Hepatocyte (in vitro differentiated cells): ENCODE measurements at regions not wholly inside any gene's neighbourhood (a gene's known extent, or its start where the extent isn't known, plus 50 kb on each side); places are given as distances from the start of the nearest gene placed in this dataset. TPM values are rescaled to one million over a fixed set of nuclear protein-coding genes. Genes with fewer than 3 reads are reported as not detected.

Source experiments
- DNase-seq: peaks from one replicate; pipeline ENCODE4 v3.0.0-alpha.2; 2016; ENCODE audit warnings: low spot score
- H2AFZ ChIP-seq: fragments of 200-600 bp; sonication (generic); 2 replicates; pipeline ENCODE4 v1.6.0; 2016; ENCODE audit warnings: antibody characterized with exemption, mild to moderate bottlenecking
- H3K27ac ChIP-seq: fragments of 200-600 bp; sonication (generic); 2 replicates; pipeline ENCODE4 v1.5.1; 2016; ENCODE audit warnings: mild to moderate bottlenecking
- H3K27me3 ChIP-seq: fragments of 200-600 bp; sonication (generic); 2 replicates; pipeline ENCODE4 v1.6.1; 2016
- H3K36me3 ChIP-seq: fragments of 200-600 bp; sonication (generic); replicated peaks from 2 replicates; pipeline ENCODE4 v1.5.1; 2016; ENCODE audit warnings: low read depth; ENCODE audit not compliant: insufficient read depth
- H3K4me1 ChIP-seq: fragments of 200-600 bp; sonication (generic); 2 replicates; pipeline ENCODE4 v1.5.1; 2016; ENCODE audit warnings: mild to moderate bottlenecking, moderate library complexity; ENCODE audit not compliant: insufficient read depth
- H3K4me2 ChIP-seq: fragments of 200-600 bp; sonication (generic); 2 replicates; pipeline ENCODE4 v1.6.0; 2016
- H3K4me3 ChIP-seq: fragments of 200-600 bp; sonication (generic); 2 replicates; pipeline ENCODE4 v1.5.1; 2016; ENCODE audit warnings: mild to moderate bottlenecking
- H3K79me2 ChIP-seq: fragments of 200-600 bp; sonication (generic); 2 replicates; pipeline ENCODE4 v1.6.0; 2017; ENCODE audit warnings: mild to moderate bottlenecking
- H3K9me2 ChIP-seq: fragments of 200-600 bp; sonication (generic); replicated peaks from 2 replicates; pipeline ENCODE4 v1.6.0; 2017; ENCODE audit warnings: mild to moderate bottlenecking; ENCODE audit not compliant: insufficient read depth
- H3K9me3 ChIP-seq: fragments of 200-600 bp; sonication (generic); 2 replicates; pipeline ENCODE4 v1.5.1; 2016; ENCODE audit warnings: low read depth, mild to moderate bottlenecking
- H4K20me1 ChIP-seq: fragments of 200-600 bp; sonication (generic); 2 replicates; pipeline ENCODE4 v1.6.0; 2016; ENCODE audit warnings: mild to moderate bottlenecking; ENCODE audit not compliant: insufficient read depth, poor library complexity, severe bottlenecking
- CTCF ChIP-seq: fragments of 200-600 bp; sonication (generic); IDR thresholded peaks from 2 replicates; pipeline ENCODE4 v1.5.1; 2016; ENCODE audit warnings: antibody characterized with exemption, mild to moderate bottlenecking; ENCODE audit not compliant: poor library complexity
- EZH2 ChIP-seq: fragments of 200-600 bp; sonication (generic); IDR thresholded peaks from 2 replicates; pipeline ENCODE4 v1.6.1; 2016; ENCODE audit warnings: antibody characterized with exemption, mild to moderate bottlenecking, borderline replicate concordance
- EZH2phosphoT487 ChIP-seq: fragments of 200-600 bp; sonication (generic); IDR thresholded peaks from one replicate; pipeline ENCODE4 v1.6.1; 2018; ENCODE audit warnings: antibody characterized with exemption, mild to moderate bottlenecking, low read depth, moderate library complexity; ENCODE audit not compliant: unreplicated experiment, severe bottlenecking
- WGBS: methylation state at CpG from one replicate; pipeline ENCODE4 v1.1.6; 2016; ENCODE audit warnings: low lambda C conversion rate; ENCODE audit errors: missing lambda C conversion rate; 5-methylcytosine and 5-hydroxymethylcytosine counted together
- small RNA-seq: library from RNA; depleted of rRNA; stranded (forward); fragments of <200 nt; gene quantifications from one replicate; pipeline ENCODE3, GENCODE V24; 2014

GRCh38 chr10:52853704-52854103, 81.1 kb upstream of the MBL2 start:
- no peaks in the 10 kb centered on the region for H4K20me1 ChIP-seq
- no peaks in the 10 kb centered on the region for H3K9me2 ChIP-seq
- 96% methylated on average over 4 of the region's 4 CpGs for WGBS
- peaks cover under 1% of the 10 kb centered on the region for H3K4me1 ChIP-seq
- no peak for DNase-seq
- no peaks in the 10 kb centered on the region for H3K27me3 ChIP-seq
- H3K36me3 ChIP-seq, result no peaks in the 10 kb centered on the region
- no peaks in the 10 kb centered on the region for H3K9me3 ChIP-seq
- H3K4me2 ChIP-seq, result no peak overlapping the region
- H3K79me2 ChIP-seq, result no peaks in the 10 kb centered on the region
- H2AFZ ChIP-seq, result no peak overlapping the region
- H3K4me3 ChIP-seq, result no peak overlapping the region
- TF ChIP-seq EZH2phosphoT487 (no peak), EZH2 (no peak), CTCF (no peak)
- no peak overlapping the region for H3K27ac ChIP-seq

- Histone ChIP-seq H3K27ac (no peak overlapping the region), H2AFZ (no peak overlapping the region), H4K20me1 (no peaks in the 10 kb centered on the region), H3K4me2 (no peak overlapping the region), H3K9me3 (no peaks in the 10 kb centered on the region), H3K27me3 (no peaks in the 10 kb centered on the region), H3K4me3 (no peak overlapping the region), H3K79me2 (no peaks in the 10 kb centered on the region), H3K4me1 (no peaks in the 10 kb centered on the region), H3K36me3 (no peaks in the 10 kb centered on the region), H3K9me2 (no peaks in the 10 kb centered on the region)
- TF ChIP-seq EZH2phosphoT487 (no peak), CTCF (no peak), EZH2 (no peak)
- DNase-seq, result no peak
- WGBS, result 91% methylated on average over 2 of the region's 2 CpGs
Measured at GRCh38 chr10:52836816-52837215, 64.2 kb upstream of the MBL2 start.

Small RNAs in the stretch of these regions (small RNA-seq; reads per million reads assigned to genes)
- gene RF00019 (not detected), gene RNA5SP318 (not detected), gene SNRPEP8 (not detected)
